ENCODE measurements at regions not wholly inside any gene's neighbourhood (a gene's known extent, or its start where the extent isn't known, plus 50 kb on each side); places are given as distances from the start of the nearest gene placed in this dataset.

GRCh38 chr12:65613692-65614091 lies 210.6 kb upstream of the HMGA2 start:
- no peak for TF ChIP-seq CTCF (IDR thresholded peaks at IDR 0.05)
- TF ChIP-seq POLR2A (IDR thresholded peaks at IDR 0.05), result no peak
- TF ChIP-seq EP300 (IDR thresholded peaks at IDR 0.05), result no peak

Measured in sigmoid colon (tissue), 4 donors.